ENCODE measurements at regions not wholly inside any gene's neighbourhood (a gene's known extent, or its start where the extent isn't known, plus 50 kb on each side); places are given as distances from the start of the nearest gene placed in this dataset.

DNA sequence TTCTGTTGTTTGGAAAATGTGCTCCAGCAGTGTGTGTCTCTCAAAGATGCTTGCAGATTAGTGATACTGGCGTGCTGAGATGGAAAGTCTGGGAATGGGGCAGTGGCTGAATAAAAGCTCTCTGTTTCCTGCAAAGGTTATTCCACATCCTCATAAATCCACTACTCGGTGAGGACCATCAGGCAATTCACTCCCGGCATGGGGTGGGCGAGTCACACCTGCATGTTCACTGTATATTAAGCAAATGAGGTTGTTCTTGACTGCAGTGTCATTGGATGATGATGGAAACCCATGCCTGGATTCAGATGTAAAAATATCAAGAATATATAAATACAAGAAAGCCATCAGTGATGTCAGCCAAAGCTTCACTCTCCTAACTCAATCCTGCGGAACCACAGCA lies 65.4 kb upstream of the DSCAM start:
- TF ChIP-seq, protein P1, sequence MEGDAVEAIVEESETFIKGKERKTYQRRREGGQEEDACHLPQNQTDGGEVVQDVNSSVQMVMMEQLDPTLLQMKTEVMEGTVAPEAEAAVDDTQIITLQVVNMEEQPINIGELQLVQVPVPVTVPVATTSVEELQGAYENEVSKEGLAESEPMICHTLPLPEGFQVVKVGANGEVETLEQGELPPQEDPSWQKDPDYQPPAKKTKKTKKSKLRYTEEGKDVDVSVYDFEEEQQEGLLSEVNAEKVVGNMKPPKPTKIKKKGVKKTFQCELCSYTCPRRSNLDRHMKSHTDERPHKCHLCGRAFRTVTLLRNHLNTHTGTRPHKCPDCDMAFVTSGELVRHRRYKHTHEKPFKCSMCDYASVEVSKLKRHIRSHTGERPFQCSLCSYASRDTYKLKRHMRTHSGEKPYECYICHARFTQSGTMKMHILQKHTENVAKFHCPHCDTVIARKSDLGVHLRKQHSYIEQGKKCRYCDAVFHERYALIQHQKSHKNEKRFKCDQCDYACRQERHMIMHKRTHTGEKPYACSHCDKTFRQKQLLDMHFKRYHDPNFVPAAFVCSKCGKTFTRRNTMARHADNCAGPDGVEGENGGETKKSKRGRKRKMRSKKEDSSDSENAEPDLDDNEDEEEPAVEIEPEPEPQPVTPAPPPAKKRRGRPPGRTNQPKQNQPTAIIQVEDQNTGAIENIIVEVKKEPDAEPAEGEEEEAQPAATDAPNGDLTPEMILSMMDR (conservative IDR thresholded peaks at IDR 0.05; ENCODE audit: low read depth, low read length): no peak
- TF ChIP-seq EZH2 (IDR thresholded peaks at IDR 0.05; ENCODE audit: low read length, unreplicated experiment) (no peak), EZH2phosphoT487 (IDR thresholded peaks at IDR 0.05; ENCODE audit: borderline replicate concordance, low read length) (no peak)

Data from PC-3 (cell line).